ENCODE measurements at regions not wholly inside any gene's neighbourhood (a gene's known extent, or its start where the extent isn't known, plus 50 kb on each side); places are given as distances from the start of the nearest gene placed in this dataset.
"Not testable (repeated sequence)": the region's sequence is repeated elsewhere in the genome, so short reads cannot be mapped to it uniquely, and the experiment has no call there.

DNA sequence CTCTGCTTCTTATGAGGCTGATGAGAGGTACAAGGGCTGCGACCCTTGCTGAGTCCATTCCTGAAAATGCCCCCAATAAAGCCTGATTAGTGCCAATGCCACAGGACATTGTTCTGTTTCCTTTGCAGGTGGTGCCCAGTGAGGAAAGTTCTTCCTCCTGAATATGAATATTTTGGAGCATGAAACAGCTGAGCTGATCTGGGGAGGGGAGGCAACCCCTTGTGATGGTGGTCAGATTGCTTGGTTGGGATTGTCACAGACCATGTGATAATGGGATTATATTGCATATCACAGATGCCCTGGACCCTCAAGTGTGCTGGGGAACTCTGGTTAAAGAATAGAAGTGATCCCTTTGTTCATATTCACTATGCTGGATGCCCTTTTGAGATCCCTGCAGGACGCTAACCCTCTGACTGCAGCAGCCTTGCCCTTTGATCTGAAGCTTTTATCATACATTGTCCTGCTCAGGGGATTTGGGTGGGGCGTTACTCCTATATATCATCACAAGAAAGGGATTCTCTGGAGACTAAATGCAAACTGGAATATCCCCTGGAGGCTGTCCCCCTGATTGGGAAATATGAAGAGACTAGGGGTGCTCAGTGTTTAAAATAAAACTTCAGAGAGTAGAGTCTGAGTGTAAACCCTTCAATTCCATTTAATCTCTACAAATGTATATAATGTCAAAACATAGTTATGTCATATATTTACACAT is 76.9 kb upstream of the TOP3B start:
- Histone ChIP-seq H3K27ac (no peak overlapping the region), H3K9me3 (no peaks in the 10 kb centered on the region), H3K36me3 (peaks cover 0 to 1% (median 0%) of the 10 kb centered on the region in 4 donors), H3K4me1 (peaks cover 0 to 20% (median 9%) of the 10 kb centered on the region in 4 donors), H3K27me3 (no peaks in the 10 kb centered on the region), H3K4me3 (no peak overlapping the region)
- ATAC-seq (no peak), DNase-seq (no peak)
- WGBS (ENCODE audit: insufficient coverage, low coverage, low lambda C conversion rate, missing lambda C conversion rate), result 52% methylated on average over 3 of the region's 3 CpGs
- TF ChIP-seq, protein P1, sequence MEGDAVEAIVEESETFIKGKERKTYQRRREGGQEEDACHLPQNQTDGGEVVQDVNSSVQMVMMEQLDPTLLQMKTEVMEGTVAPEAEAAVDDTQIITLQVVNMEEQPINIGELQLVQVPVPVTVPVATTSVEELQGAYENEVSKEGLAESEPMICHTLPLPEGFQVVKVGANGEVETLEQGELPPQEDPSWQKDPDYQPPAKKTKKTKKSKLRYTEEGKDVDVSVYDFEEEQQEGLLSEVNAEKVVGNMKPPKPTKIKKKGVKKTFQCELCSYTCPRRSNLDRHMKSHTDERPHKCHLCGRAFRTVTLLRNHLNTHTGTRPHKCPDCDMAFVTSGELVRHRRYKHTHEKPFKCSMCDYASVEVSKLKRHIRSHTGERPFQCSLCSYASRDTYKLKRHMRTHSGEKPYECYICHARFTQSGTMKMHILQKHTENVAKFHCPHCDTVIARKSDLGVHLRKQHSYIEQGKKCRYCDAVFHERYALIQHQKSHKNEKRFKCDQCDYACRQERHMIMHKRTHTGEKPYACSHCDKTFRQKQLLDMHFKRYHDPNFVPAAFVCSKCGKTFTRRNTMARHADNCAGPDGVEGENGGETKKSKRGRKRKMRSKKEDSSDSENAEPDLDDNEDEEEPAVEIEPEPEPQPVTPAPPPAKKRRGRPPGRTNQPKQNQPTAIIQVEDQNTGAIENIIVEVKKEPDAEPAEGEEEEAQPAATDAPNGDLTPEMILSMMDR (IDR thresholded peaks at IDR 0.05), result no peak
- TF ChIP-seq POLR2A (IDR thresholded peaks at IDR 0.05), result no peak
- intact Hi-C loops (cut with DNase I), result no loop called here

GRCh38 chr22:22058633-22059290 is 76.2 kb upstream of the TOP3B start:
- Histone ChIP-seq H3K9me3 (no peaks in the 10 kb centered on the region), H3K27ac (no peak overlapping the region), H3K27me3 (no peaks in the 10 kb centered on the region), H3K36me3 (peaks cover 0 to 1% (median 0%) of the 10 kb centered on the region in 4 donors), H3K4me3 (no peak overlapping the region), H3K4me1 (peaks cover 0 to 20% (median 9%) of the 10 kb centered on the region in 4 donors)
- intact Hi-C loops (cut with DNase I), result no loop called here
- TF ChIP-seq POLR2A (IDR thresholded peaks at IDR 0.05), result no peak
- TF ChIP-seq, protein P1 (IDR thresholded peaks at IDR 0.05), result no peak
- WGBS (ENCODE audit: insufficient coverage, low coverage, low lambda C conversion rate, missing lambda C conversion rate), result 58% methylated on average over 3 of the region's 4 CpGs
- ATAC-seq (no peak), DNase-seq (no peak)

DNA sequence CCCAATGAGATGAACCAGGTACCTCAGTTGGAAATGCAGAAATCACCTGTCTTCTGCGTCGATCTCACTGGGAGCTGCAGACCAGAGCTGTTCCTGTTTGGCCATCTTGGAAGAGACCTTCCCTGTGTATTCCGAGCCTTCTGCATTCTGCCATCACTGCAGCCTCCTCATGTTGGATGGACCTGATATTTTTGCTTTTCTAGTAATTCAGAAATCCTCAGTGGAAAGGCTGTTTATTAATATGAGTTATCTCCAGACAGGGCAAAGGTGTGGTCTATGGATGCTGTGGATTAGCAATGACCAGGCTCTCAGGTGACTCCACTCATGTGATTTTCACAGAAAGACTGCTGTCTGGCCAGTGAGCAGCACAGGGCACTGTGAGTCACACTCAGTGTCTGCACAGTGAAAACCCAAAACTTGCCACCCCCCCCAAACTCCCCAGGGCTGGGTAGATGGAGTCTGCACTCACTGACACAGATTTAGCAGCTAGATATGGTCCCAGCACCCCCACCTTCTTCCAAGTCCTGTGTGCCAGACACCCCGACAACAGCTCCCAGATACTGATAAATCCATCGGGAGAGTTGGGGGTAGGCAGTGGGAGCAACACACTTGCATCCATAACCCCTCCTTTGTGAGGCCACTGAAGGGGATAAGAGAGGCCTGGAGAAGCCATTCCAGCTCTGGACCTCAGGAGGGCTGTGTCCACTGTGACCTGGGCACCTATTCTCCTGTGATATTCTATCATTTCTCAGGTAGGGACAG is 75.2 kb upstream of the TOP3B start:
- Histone ChIP-seq H3K36me3 (peaks cover 0 to under 1% (median 0%) of the 10 kb centered on the region in 4 donors), H3K4me3 (no peak overlapping the region), H3K27me3 (no peaks in the 10 kb centered on the region), H3K4me1 (peaks cover 0 to 20% (median 9%) of the 10 kb centered on the region in 4 donors), H3K27ac (no peak overlapping the region), H3K9me3 (no peaks in the 10 kb centered on the region)
- TF ChIP-seq POLR2A (IDR thresholded peaks at IDR 0.05), result no peak
- TF ChIP-seq, protein P1 (IDR thresholded peaks at IDR 0.05), result no peak
- WGBS (ENCODE audit: insufficient coverage, low coverage, low lambda C conversion rate, missing lambda C conversion rate), result no CpG with 5 or more reads among the region's 5 CpGs
- intact Hi-C loops (cut with DNase I), result no loop called here
- ATAC-seq (no peak), DNase-seq (no peak)

GRCh38 chr22:22056809-22057594 is 74.4 kb upstream of the TOP3B start:
- WGBS (ENCODE audit: insufficient coverage, low coverage, low lambda C conversion rate, missing lambda C conversion rate), result 75% methylated on average over 9 of the region's 14 CpGs
- not testable (repeated sequence) for H3K4me3 ChIP-seq, DNase-seq

DNA sequence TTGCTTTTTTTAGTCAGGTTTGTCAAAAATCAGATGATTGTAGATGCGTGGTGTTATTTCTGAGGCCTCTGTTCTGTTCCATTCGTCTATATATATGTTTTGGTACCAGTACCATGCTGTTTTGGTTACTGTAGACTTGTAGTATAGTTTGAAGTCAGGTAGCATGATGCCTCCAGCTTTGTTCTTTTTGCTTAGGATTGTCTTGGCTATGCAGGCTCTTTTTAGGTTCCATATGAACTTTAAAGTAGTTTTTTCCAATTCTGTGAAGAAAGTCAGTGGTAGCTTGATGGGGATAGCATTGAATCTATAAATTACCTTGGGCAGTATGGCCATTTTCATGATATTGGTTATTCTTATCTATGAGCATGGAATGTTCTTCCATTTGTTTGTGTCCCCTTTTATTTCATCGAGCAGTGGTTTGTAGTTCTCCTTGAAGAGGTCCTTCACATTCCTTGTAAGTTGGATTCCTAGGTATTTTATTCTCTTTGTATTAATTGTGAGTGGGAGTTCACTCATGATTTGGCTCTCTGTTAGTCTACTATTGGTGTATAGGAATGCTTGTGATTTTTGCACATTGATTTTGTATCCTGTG is 70.1 kb upstream of the TOP3B start:
- H3K4me1 ChIP-seq; ATAC-seq; H3K27me3 ChIP-seq; H3K27ac ChIP-seq; H3K36me3 ChIP-seq; H3K4me3 ChIP-seq; H3K9me3 ChIP-seq; DNase-seq; intact Hi-C loops (cut with DNase I): not testable (repeated sequence)
- WGBS (ENCODE audit: insufficient coverage, low coverage, low lambda C conversion rate, missing lambda C conversion rate), result 77% methylated on average over 3 of the region's 3 CpGs

More at GRCh38 chr22:22056809-22057594, 74.4 kb upstream of the TOP3B start:
- H3K27ac ChIP-seq; H3K9me3 ChIP-seq; ATAC-seq; intact Hi-C loops (cut with DNase I); H3K36me3 ChIP-seq; H3K27me3 ChIP-seq: not testable (repeated sequence)
- H3K4me1 ChIP-seq, result peaks cover 0 to 16% (median 8%) of the 10 kb centered on the region in 4 donors

DNA sequence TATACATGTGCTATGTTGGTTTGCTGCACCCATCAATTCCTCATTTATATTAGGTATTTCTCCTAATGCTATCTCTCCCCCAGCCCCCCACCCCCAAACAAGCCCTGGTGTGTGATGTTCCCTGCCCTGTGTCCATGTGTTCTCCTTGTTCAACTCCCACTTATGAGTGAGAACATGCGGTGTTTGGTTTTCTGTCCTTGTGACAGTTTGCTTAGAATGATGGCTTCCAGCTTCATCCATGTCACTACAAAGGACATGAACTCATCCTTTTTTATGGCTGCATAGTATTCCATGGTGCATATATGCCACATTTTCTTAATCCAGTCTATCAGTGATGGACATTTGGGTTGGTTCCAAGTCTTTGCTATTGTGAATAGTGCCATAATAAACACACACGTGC is 68.4 kb upstream of the TOP3B start:
- H3K4me1 ChIP-seq; H3K9me3 ChIP-seq; DNase-seq; ATAC-seq; H3K27ac ChIP-seq; H3K36me3 ChIP-seq; H3K27me3 ChIP-seq; intact Hi-C loops (cut with DNase I); H3K4me3 ChIP-seq: not testable (repeated sequence)
- WGBS (ENCODE audit: insufficient coverage, low coverage, low lambda C conversion rate, missing lambda C conversion rate), result 53% methylated on average over 2 of the region's 2 CpGs

All from right lobe of liver (tissue), 6 donors.